HG03060 (cell line): ENCODE measurements at regions not wholly inside any gene's neighbourhood (a gene's known extent, or its start where the extent isn't known, plus 50 kb on each side); places are given as distances from the start of the nearest gene placed in this dataset.
"Not testable (repeated sequence)": the region's sequence is repeated elsewhere in the genome, so short reads cannot be mapped to it uniquely, and the experiment has no call there.

ENCODE experiments used
- ATAC-seq: cut with Tn5 transposase; IDR thresholded peaks from one replicate; pipeline ENCODE4 v1.9.1; 2021; ENCODE audit warnings: low read depth, moderate number of reproducible peaks; ENCODE audit not compliant: unreplicated experiment

GRCh38 chr1:232127190-232127589 lies 500.6 kb downstream of the DISC1 start:
- ATAC-seq: no peak

GRCh38 chr1:232123775-232124659 lies 497.4 kb downstream of the DISC1 start:
- no peak for ATAC-seq

GRCh38 chr1:232117903-232118302 lies 491.3 kb downstream of the DISC1 start:
- ATAC-seq: not testable (repeated sequence)

- ATAC-seq: no peak
These were observed 488.4 kb downstream of the DISC1 start for GRCh38 chr1:232114985-232115384.

- ATAC-seq: no peak
These were observed 485.5 kb downstream of the DISC1 start for GRCh38 chr1:232112076-232112475.

- no peak for ATAC-seq
These were observed 485.0 kb downstream of the DISC1 start for GRCh38 chr1:232111611-232112010.

- ATAC-seq: no peak
These were observed 483.9 kb downstream of the DISC1 start for GRCh38 chr1:232110281-232111090.

- no peak for ATAC-seq
These were observed 482.8 kb downstream of the DISC1 start for GRCh38 chr1:232109391-232109790.

GRCh38 chr1:232108598-232108997 lies 482.0 kb downstream of the DISC1 start:
- ATAC-seq: no peak

GRCh38 chr1:232106415-232106814 lies 479.8 kb downstream of the DISC1 start:
- ATAC-seq: no peak

GRCh38 chr1:232105561-232105960 lies 479.0 kb downstream of the DISC1 start:
- no peak for ATAC-seq

GRCh38 chr1:232101231-232101630 lies 474.6 kb downstream of the DISC1 start:
- ATAC-seq: no peak

- ATAC-seq: no peak
These were observed 470.2 kb downstream of the DISC1 start for GRCh38 chr1:232096751-232097150.
